HG02763 (cell line): ENCODE measurements at regions not wholly inside any gene's neighbourhood (a gene's known extent, or its start where the extent isn't known, plus 50 kb on each side); places are given as distances from the start of the nearest gene placed in this dataset.
"Not testable (repeated sequence)": the region's sequence is repeated elsewhere in the genome, so short reads cannot be mapped to it uniquely, and the experiment has no call there.

Experiments
- ATAC-seq: cut with Tn5 transposase; IDR thresholded peaks from one replicate; pipeline ENCODE4 v1.9.1; 2021; ENCODE audit warnings: mild to moderate bottlenecking, moderate library complexity; ENCODE audit not compliant: unreplicated experiment

DNA sequence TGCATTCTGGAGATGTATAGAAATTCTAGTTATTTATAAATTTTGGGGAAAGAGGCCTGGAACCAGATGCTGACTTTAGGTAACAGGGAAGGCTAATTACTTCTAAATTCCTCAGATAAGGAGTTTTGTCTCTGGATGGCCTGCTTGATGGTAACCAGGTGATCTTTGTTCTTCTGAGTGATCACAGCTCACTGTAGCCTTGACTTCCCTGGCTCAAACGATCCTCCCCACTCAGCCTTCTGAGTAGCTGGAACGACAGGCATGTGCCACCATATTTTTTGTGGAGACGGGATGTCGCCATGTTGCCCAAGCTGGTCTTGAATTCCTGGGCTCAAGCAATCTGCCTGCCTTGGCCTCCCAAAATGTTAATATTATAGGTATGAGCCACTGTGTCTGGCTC is 54.4 kb upstream of the MSH6 start:
- no peak for ATAC-seq

- ATAC-seq, result no peak
These were observed 55.0 kb upstream of the MSH6 start for GRCh38 chr2:47727956-47728355.

DNA sequence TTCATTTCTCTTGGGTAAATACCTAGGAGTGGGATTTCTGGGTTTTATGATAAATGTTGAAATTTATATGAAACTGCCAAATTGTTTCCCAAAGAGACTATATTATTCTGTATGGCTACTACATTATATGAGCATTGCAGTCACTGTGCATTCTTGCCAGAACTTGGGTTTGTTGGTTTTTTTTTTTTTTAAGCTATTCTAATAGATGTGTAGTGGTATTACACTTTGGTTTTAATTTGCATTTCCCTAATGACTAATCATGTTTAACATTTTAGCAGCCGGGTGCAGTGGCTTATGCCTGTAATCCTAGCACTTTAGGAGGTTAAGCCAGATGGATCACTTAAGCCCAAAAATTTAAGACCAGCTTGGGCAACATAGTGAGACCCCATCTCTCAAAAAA is 56.0 kb upstream of the MSH6 start:
- not testable (repeated sequence) for ATAC-seq

DNA sequence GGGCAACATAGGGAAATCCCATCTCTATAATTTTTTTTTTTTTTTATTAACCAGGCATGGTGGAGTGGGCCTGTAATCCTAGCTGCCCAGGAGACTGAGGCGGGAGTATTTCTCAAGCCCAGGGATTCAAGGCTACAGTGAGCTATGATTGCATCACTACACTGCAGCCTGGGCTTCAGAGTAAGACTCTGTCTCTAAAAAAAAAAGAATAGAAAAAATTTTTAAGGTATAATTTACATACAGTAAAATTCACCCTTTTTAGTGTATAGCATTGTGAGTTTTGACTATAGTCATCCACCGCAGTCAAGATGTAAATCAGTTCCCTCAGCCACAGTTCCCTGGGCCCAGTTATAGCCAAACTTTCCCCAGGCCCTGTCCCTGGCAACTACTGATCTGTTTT is 57.1 kb upstream of the MSH6 start:
- no peak for ATAC-seq

DNA sequence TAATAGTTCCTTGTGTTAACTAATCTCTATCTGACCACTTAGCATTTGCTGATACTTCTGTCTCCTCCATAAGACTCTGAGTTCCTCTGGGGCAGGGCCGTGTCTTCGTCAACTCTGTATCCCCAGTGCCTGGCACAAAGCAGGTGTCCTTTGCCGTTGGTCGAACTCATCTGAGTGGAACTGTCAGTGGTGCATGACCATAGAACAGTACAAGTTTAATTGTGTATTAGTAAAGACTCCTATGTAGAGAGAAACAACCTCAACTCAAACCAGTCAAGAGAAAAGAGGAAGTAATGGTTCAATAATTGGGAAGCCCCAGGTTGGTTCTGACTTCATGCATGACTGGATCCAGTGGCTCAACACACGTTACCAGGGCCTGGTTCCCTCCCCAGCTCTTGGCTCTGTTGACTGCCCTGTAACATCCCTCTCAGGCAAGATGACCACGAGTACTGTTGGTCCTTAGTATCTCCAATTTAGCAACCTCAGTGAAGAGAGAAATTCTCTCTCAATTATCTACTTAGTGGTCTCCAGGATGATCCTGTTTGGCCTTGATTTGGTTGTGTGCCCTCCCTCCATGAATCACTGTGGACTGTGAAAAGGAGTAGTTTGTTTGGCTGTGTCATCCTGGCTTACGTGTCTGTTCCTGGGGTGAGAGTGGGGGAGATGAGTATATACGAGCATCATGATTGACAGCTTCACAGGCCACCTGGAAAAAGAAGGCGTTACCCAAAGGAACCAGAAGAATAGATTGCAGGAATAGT is 58.5 kb upstream of the MSH6 start:
- peak; percentile 86 for ATAC-seq

- ATAC-seq, result no peak
These were observed 61.6 kb upstream of the MSH6 start for GRCh38 chr2:47721296-47721695.

GRCh38 chr2:47720559-47720958 is 62.4 kb upstream of the MSH6 start:
- ATAC-seq, result no peak

GRCh38 chr2:47720036-47720435 is 62.9 kb upstream of the MSH6 start:
- ATAC-seq, result no peak

DNA sequence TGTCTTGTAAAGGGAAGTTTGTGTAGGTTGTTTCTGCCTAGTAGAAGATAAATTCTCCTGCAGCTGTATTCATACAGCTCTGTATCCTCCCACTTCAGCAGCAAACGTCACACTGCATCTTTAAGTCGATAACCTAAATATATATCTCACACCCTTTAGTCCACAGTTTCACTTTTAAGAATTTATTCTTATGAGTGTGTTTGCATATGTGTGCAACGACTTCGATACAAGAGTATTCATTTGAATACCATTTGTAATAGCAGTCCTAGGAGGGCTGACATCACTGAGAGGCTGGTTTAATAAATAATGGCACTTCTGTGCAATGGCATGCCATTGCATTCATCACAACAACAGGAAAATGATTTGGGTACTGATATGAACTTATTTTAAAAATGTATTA is 63.8 kb upstream of the MSH6 start:
- ATAC-seq, result no peak

DNA sequence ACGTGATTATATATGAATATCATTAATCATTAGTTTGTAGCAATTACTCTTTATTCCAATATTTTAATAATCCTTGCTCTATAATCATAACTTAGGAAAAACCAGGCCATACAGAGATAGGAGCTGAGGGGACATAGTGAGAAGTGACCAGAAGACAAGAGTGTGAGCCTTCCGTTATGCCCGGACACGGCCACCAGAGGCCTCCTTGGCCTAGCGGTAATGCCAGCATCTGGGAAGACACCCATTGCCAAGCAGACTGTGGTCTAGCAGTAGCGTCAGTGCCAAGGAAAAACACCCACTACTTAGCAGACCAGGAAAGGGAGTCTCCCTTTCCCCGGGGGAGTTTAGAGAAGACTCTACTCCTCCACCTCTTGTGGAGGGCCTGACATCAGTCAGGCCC is 66.6 kb upstream of the MSH6 start:
- ATAC-seq, result not testable (repeated sequence)

GRCh38 chr2:47715552-47715951 is 67.4 kb upstream of the MSH6 start:
- no peak for ATAC-seq

DNA sequence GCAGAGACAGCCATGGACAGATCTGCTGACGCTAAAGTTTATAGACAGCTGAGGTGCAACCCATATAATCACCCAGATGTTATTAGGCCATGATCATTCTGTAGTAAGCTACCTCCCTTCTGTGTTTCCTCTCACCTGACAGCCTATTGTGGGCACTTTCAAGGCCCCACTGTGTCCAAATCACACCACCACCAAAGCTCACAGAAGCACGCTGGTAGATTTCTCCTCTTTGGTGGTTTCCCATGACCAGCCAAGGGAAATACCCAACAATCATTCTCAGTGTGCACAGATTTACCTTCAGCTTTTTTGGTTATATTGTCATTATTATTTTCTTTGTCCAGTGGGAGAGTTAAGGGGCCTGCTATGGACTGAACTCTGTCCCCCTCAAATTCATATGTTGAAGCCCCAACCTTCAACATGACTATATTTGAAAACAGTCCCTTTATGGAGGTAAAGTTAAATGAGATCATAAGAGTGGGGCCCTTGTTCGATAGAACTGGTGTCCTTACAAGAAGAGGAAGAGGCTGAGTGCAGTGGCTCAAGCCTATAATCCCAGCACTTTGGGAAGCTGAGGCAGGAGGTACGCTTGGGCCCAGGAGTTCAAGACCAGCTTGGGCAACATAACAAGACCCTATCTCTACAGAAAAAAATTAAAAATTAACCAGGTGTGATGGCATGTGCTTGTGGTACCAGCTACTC is 74.0 kb upstream of the MSH6 start:
- peak; percentile 74 for ATAC-seq

DNA sequence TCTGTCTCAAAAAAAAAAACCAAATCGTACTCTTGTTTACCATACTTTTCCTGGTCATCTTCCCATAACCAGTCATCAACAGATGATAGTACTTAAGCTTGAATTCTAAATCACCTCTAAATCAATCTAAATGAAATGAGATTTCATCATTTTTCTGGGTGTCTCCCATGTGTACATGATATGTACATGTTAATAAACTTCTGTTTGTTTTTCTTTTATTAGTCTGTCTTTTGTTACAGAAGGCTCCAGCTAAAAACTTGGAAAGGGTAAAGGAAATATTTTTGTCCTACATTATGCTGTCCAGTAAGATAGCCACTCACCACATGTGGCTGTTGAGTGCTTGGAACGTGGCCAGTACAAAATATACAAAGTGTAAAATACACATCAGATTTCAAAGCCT is 78.7 kb upstream of the MSH6 start:
- no peak for ATAC-seq

- ATAC-seq, result no peak
These were observed 83.3 kb upstream of the MSH6 start for GRCh38 chr2:47699533-47700215.

DNA sequence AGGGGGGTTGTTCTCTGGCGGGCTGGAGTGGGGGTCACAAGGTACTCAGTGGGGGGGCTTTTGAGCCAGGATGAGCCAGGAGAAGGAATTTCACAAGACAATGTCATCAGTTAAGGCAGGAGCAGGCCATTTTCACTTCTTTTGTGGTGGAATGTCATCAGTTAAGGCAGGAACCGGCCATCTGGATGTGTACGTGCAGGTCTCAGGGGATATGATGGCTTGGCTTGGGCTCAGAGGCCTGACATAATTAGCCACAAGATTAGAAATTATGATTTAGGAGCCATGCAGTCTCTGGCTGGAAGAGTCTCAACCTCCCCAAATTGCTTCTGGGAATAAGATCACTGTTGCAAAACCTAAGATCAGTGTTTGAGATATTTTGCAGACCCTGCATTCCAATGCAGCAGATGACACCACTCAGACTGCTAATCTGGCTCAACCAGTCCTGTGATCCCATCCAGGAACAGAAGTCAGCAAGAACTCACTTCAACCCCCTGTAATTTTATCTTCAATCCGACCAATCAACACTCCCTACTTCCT is 84.4 kb upstream of the MSH6 start:
- not testable (repeated sequence) for ATAC-seq

DNA sequence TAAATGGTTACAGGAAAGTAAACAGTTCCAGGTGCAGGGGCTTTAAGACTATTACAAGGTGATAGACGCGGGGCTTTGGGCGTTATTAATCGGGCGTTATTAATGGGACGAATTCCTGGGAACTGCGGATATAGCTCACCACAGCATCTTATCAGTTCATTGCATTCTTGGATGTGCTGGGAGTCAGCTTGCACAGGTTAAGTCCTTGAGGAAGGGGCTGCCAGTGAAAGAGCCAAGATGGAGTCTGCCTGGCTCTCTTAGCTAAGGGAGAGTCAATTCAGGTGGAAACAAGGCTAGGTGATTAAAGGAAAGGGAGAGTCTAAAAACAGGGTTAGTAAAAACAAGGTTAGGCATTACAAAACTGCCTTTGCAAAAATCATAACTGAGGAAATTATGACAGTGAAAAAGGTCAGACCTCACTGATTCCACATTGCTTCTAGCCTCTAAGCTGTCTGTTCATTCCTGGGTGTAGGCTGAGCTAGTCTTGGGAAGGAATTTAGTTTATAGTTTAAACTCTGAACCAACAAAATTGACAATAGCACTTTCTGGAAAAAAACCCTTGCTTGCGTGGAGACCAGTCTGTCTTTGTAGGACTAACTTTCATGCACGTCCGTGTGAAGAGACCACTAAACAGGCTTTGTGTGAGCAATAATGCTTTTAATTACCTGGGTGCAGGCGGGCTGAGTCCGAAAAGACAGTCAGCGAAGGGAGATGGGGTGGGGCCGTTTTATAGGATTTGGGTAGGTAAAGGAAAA is 85.1 kb upstream of the MSH6 start:
- not testable (repeated sequence) for ATAC-seq

GRCh38 chr2:47697000-47697601 is 85.8 kb upstream of the MSH6 start:
- peak; percentile 66 for ATAC-seq

DNA sequence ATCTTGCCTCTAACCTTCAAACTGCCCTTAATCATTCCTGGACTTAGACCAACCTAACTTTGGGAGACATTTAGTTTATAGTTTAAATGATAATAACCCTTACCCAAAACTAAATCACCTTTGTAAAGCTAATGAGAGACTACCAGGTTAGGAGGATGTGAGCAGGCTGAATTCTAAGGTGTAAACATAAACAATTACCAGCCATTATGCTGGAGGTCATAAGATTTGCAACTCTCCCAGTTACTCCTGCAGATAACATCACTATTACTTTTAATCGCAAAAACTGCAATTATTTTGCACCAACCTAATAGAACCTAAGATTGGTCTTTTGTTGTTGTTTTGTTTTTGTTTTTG is 86.5 kb upstream of the MSH6 start:
- no peak for ATAC-seq

GRCh38 chr2:47695800-47696477 is 87.0 kb upstream of the MSH6 start:
- no peak for ATAC-seq

DNA sequence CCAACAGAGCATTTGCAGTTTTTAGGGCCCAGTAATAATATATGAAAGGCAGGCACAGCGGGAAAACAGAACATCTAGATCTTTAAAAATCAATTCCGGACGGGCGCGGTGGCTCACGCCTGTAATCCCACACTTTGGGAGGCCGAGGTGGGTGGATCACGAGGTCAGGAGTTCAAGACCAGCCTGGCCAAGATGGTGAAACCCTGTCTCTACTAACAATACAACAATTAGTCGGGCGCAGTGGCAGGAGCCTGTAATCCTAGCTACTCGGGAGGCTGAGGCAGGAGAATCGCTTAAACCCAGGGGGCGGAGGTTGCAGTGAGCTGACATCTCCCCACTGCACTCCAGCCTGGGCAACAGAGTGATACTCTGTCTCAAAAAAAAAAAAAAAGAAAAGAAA is 88.5 kb upstream of the MSH6 start:
- not testable (repeated sequence) for ATAC-seq
